H9 (cell line): ENCODE measurements at regions not wholly inside any gene's neighbourhood (a gene's known extent, or its start where the extent isn't known, plus 50 kb on each side); places are given as distances from the start of the nearest gene placed in this dataset.

ENCODE experiments used
- DNase-seq: peaks from one replicate; pipeline ENCODE4 v3.0.0-alpha.2; 2017
- H2AFZ ChIP-seq: one replicate; pipeline ENCODE4 v1.6.1; 2013; ENCODE audit warnings: mild to moderate bottlenecking, low read length, control low read depth, moderate library complexity
- H2AK5ac ChIP-seq: 2 replicates; pipeline ENCODE4 v1.6.1; 2013; ENCODE audit warnings: low read length, control low read depth, mixed read lengths; ENCODE audit not compliant: insufficient read length
- H2BK120ac ChIP-seq: one replicate; pipeline ENCODE4 v1.6.1; 2013; ENCODE audit warnings: low read depth, mild to moderate bottlenecking, low read length, control low read depth, inconsistent platforms; ENCODE audit not compliant: poor library complexity, severe bottlenecking
- H2BK12ac ChIP-seq: 2 replicates; pipeline ENCODE4 v1.6.1; 2013; ENCODE audit warnings: low read length, control low read depth, mixed read lengths, low read depth; ENCODE audit not compliant: insufficient read length
- H2BK15ac ChIP-seq: 2 replicates; pipeline ENCODE4 v1.6.1; 2013; ENCODE audit warnings: low read depth, low read length, control low read depth
- H2BK20ac ChIP-seq: one replicate; pipeline ENCODE4 v1.6.1; 2013; ENCODE audit warnings: low read depth, mild to moderate bottlenecking, low read length, control low read depth, inconsistent platforms; ENCODE audit not compliant: poor library complexity, severe bottlenecking
- H2BK5ac ChIP-seq: 2 replicates; pipeline ENCODE4 v1.6.1; 2013; ENCODE audit warnings: low read length, control low read depth, mixed read lengths; ENCODE audit not compliant: insufficient read length
- H3K14ac ChIP-seq: 2 replicates; pipeline ENCODE4 v1.6.1; 2013; ENCODE audit warnings: low read length, control low read depth; ENCODE audit not compliant: insufficient read depth
- H3K18ac ChIP-seq: 2 replicates; pipeline ENCODE4 v1.6.1; 2013; ENCODE audit warnings: low read depth, mild to moderate bottlenecking, mixed read lengths, low read length, control low read depth; ENCODE audit not compliant: insufficient read length
- H3K23ac ChIP-seq: 2 replicates; pipeline ENCODE4 v1.6.1; 2013; ENCODE audit warnings: low read length, control low read depth, mixed read lengths, low read depth; ENCODE audit not compliant: insufficient read length
- H3K23me2 ChIP-seq: 2 replicates; pipeline ENCODE4 v1.6.1; 2013; ENCODE audit warnings: low read depth, mild to moderate bottlenecking, mixed read lengths, low read length, control low read depth; ENCODE audit not compliant: insufficient read length, poor library complexity, severe bottlenecking
- H3K27ac ChIP-seq: 2 replicates; pipeline ENCODE4 v1.5.1; 2013; ENCODE audit warnings: low read length, control low read depth, mixed read lengths, low read depth; ENCODE audit not compliant: insufficient read length
- H3K27me3 ChIP-seq: 2 replicates; pipeline ENCODE4 v1.6.1; 2013; ENCODE audit warnings: low read length, control low read depth, inconsistent platforms; ENCODE audit not compliant: insufficient read depth
- H3K4ac ChIP-seq: 2 replicates; pipeline ENCODE4 v1.6.1; 2013; ENCODE audit warnings: low read depth, mild to moderate bottlenecking, control low read depth, inconsistent platforms, low read length, moderate library complexity
- H3K4me1 ChIP-seq: 2 replicates; pipeline ENCODE4 v1.6.1; 2013; ENCODE audit warnings: low read length, control low read depth, inconsistent platforms; ENCODE audit not compliant: insufficient read depth
- H3K4me2 ChIP-seq: 2 replicates; pipeline ENCODE4 v1.6.1; 2013; ENCODE audit warnings: low read length, control low read depth, mixed read lengths; ENCODE audit not compliant: insufficient read length, insufficient read depth
- H3K56ac ChIP-seq: 2 replicates; pipeline ENCODE4 v1.6.1; 2013; ENCODE audit warnings: low read depth, mild to moderate bottlenecking, mixed read lengths, low read length, control low read depth; ENCODE audit not compliant: insufficient read length
- H3K79me1 ChIP-seq: 2 replicates; pipeline ENCODE4 v1.6.1; 2013; ENCODE audit warnings: low read depth, mild to moderate bottlenecking, moderate library complexity, low read length, control low read depth, inconsistent platforms; ENCODE audit not compliant: insufficient read depth, poor library complexity, severe bottlenecking
- H3K79me2 ChIP-seq: 2 replicates; pipeline ENCODE4 v1.6.1; 2013; ENCODE audit warnings: low read length, control low read depth, inconsistent platforms; ENCODE audit not compliant: insufficient read depth
- H3K9ac ChIP-seq: 2 replicates; pipeline ENCODE4 v1.6.1; 2013; ENCODE audit warnings: low read length, control low read depth, mixed read lengths; ENCODE audit not compliant: insufficient read length; ENCODE audit errors: extremely low read depth
- H3K9me3 ChIP-seq: one replicate; pipeline ENCODE4 v1.6.1; 2013; ENCODE audit warnings: low read depth, low read length, inconsistent platforms; ENCODE audit not compliant: control insufficient read depth
- H3T11ph ChIP-seq: one replicate; pipeline ENCODE4 v1.6.1; 2013; ENCODE audit warnings: mild to moderate bottlenecking, low read length, control low read depth, inconsistent platforms
- H4K20me1 ChIP-seq: one replicate; pipeline ENCODE4 v1.6.1; 2013; ENCODE audit not compliant: control insufficient read depth, insufficient read length, insufficient read depth
- H4K5ac ChIP-seq: 2 replicates; pipeline ENCODE4 v1.6.1; 2013; ENCODE audit warnings: low read depth, mild to moderate bottlenecking, mixed read lengths, low read length, control low read depth; ENCODE audit not compliant: insufficient read length
- H4K8ac ChIP-seq: replicated peaks from 2 replicates; pipeline ENCODE4 v1.6.1; 2013; ENCODE audit warnings: low read length, control low read depth, mixed read lengths, low read depth; ENCODE audit not compliant: insufficient read length
- H4K91ac ChIP-seq: 2 replicates; pipeline ENCODE4 v1.6.1; 2013; ENCODE audit warnings: low read depth, mild to moderate bottlenecking, moderate library complexity, mixed read lengths, low read length, control low read depth; ENCODE audit not compliant: insufficient read length
- H3K27ac Mint-ChIP-seq, 3 experiments: 2 replicates in 2 of 3; 3 replicates in 1 of 3; pipeline ENCODE4 v1.8.0; 2020 to 2021; ENCODE audit warnings: mixed read lengths in 3 of 3, mild to moderate bottlenecking in 1 of 3, moderate library complexity in 1 of 3
- H3K27me3 Mint-ChIP-seq: 2 replicates; pipeline ENCODE4 v1.8.0; 2021; ENCODE audit warnings: low read depth, mild to moderate bottlenecking, moderate library complexity, mixed read lengths
- H3K36me3 Mint-ChIP-seq, 3 experiments: 2 replicates in 2 of 3; 3 replicates in 1 of 3; pipeline ENCODE4 v1.8.0; 2020 to 2021; ENCODE audit warnings: low read depth in 3 of 3, mixed read lengths in 3 of 3; ENCODE audit not compliant: insufficient read depth in 1 of 3
- H3K4me1 Mint-ChIP-seq, 2 experiments: 2 replicates each; pipeline ENCODE4 v1.8.0; 2020; ENCODE audit warnings: mixed read lengths in 2 of 2
- H3K4me3 Mint-ChIP-seq, 2 experiments: 2 replicates in 1 of 2; 3 replicates in 1 of 2; pipeline ENCODE4 v1.8.0; 2020 to 2021; ENCODE audit warnings: mild to moderate bottlenecking in 2 of 2, mixed read lengths in 2 of 2, moderate library complexity in 1 of 2
- H3K9me3 Mint-ChIP-seq, 2 experiments: 2 replicates in 1 of 2; 3 replicates in 1 of 2; pipeline ENCODE4 v1.8.0; 2020; ENCODE audit warnings: mild to moderate bottlenecking in 2 of 2, mixed read lengths in 2 of 2, moderate library complexity in 1 of 2
- CTCF ChIP-seq: fragments of 200-600 bp; sonication (generic); conservative IDR thresholded peaks from 3 replicates; pipeline ENCODE4 v1.8.0; 2021; ENCODE audit warnings: antibody characterized with exemption, mild to moderate bottlenecking
- WGBS: extraction: QIAGEN DNeasy Blood & Tissue Kit; methylation state at CpG from one replicate; pipeline ENCODE4 v1.1.7; 2013; ENCODE audit warnings: missing lambda C conversion rate, low lambda C conversion rate, mixed read lengths; ENCODE audit not compliant: insufficient read length; ENCODE audit errors: extremely low coverage; 5-methylcytosine and 5-hydroxymethylcytosine counted together

- Histone ChIP-seq H4K5ac (no peak overlapping the region), H2BK5ac (no peak overlapping the region), H3K4me2 (no peak overlapping the region), H3K27me3 (no peaks in the 10 kb centered on the region), H3K27ac (no peak overlapping the region), H3K56ac (no peak overlapping the region), H3K14ac (no peak overlapping the region), H3K79me2 (no peaks in the 10 kb centered on the region), H2BK15ac (no peak overlapping the region), H3K79me1 (no peaks in the 10 kb centered on the region), H3K9ac (no peak overlapping the region), H4K91ac (no peak overlapping the region), H2BK20ac (no peak overlapping the region), H2BK120ac (no peak overlapping the region), H4K8ac (no peak overlapping the region), H3K23me2 (no peaks in the 10 kb centered on the region), H2BK12ac (no peak overlapping the region), H4K20me1 (no peaks in the 10 kb centered on the region), H2AK5ac (no peak overlapping the region), H3K23ac (no peak overlapping the region), H3T11ph (no peak overlapping the region), H3K4me1 (no peaks in the 10 kb centered on the region), H3K4ac (no peak overlapping the region), H2AFZ (no peak overlapping the region), H3K18ac (no peak overlapping the region), H3K9me3 (no peaks in the 10 kb centered on the region)
- H3K9me3 Mint-ChIP-seq = no peaks in the 10 kb centered on the region
- no peaks in the 10 kb centered on the region for H3K36me3 Mint-ChIP-seq
- H3K4me1 Mint-ChIP-seq = no peaks in the 10 kb centered on the region
- no peak overlapping the region for H3K4me3 Mint-ChIP-seq
- TF ChIP-seq CTCF = no peak
- no peak overlapping the region for H3K27ac Mint-ChIP-seq
- no CpG with 5 or more reads among the region's 2 CpGs for WGBS
- no peaks in the 10 kb centered on the region for H3K27me3 Mint-ChIP-seq
- DNase-seq = no peak
Observed at GRCh38 chr11:23749762-23750430, 747.0 kb upstream of the LUZP2 start.
